HG02610 (cell line): ENCODE measurements at regions not wholly inside any gene's neighbourhood (a gene's known extent, or its start where the extent isn't known, plus 50 kb on each side); places are given as distances from the start of the nearest gene placed in this dataset.
"Not testable (repeated sequence)": the region's sequence is repeated elsewhere in the genome, so short reads cannot be mapped to it uniquely, and the experiment has no call there.

Experiments used
- ATAC-seq: cut with Tn5 transposase; IDR thresholded peaks from one replicate; pipeline ENCODE4 v1.9.1; 2021; ENCODE audit warnings: mild to moderate bottlenecking, moderate library complexity; ENCODE audit not compliant: unreplicated experiment

DNA sequence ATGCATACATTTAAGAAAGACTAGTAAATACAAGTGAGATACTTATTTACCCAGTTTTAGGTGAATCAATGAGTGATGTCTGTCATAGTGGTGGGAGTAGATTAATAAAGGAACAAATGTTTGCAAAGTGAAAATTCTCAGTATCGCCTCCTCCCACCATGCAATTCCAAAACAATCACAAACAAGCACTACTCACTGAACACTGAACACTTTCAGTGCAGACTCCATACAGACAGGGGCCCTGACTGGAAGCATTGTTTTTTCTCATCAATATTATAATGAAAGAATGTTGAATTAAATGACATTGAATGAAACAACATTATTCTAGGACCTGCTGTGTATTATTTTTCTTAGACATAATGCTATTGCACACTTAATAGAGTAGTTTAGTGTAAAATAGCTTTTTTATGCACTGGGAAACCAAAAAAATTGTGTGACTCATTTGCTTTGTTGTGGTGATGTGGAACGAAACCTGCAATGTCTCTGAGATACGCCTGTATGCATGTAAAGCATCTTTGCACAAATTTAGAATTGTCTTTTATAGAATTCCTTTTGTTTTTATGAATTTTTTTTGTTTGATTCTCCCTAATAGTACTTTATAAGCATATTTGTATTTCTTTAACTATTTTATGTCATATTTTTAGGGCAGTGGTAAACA is 317.5 kb downstream of the UTRN start:
- peak; percentile 61 for ATAC-seq

DNA sequence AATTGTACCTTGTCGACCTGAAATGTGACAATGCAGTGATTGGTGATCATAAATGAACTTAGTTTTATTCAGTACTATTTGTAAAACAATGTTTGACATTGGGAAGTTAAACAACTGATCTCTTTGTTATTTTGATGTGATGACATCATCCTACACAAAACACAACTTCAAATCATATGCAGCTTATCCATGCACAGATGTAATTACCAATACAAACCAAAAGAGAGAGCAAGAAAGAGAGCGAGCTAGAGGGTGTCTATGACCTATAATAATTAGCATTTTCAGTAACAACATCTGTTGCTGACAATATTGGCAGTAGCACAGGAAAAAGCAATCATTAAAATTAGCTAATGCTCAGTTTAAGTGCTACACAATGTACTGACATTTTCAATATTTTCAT is 320.9 kb downstream of the UTRN start:
- ATAC-seq, result no peak

DNA sequence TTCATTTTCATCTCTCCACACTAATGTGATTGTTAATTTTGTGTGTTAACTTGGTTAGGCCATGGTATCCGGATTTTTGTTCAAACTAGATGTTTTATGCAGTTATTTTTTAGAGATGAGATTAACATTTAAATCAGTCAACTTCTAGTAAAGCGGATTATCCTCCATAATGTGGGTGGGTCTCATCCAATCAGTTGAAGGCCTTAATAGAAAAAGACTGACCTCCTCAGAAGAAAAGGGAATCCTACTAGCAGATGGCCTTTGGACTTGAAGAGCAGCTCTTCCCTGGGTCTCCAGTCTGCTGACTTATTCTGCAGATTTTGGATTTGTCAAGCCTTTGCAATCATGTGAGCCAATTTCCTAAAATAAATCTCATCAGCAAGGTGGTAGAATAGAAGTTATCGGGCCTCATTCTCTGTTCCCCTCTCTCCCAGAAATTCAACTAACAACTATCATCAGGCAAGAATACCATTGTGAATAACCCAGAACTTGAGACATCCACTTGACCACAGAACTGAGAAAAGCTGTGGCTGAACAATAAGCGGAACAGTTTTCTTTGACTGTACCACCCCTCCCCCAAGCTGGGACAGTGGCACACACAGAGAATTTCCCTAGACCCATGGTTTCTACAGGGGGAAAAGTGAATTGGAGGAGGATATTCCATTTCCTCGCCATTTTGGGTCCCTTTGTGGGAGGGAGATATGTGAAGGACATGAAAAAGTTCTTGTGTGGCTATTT is 323.0 kb downstream of the UTRN start:
- ATAC-seq, result no peak

DNA sequence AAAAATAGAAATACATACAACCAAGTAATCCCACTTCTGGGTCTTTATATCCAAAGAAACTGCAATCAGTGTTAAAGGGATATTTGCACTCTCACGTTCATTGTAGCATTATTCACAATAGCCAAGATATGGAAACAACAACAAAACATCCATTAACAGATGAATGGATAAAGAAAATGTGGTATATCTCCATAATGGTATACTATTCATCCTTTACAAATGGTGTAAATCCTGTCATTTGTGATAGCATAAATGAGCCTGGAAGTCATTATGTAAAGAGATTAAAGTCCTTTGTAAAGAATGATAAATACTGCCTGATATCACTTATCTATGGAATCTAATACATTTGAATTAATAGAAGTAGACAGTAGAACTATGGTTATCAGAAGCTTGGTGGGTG is 327.7 kb downstream of the UTRN start:
- no peak for ATAC-seq

DNA sequence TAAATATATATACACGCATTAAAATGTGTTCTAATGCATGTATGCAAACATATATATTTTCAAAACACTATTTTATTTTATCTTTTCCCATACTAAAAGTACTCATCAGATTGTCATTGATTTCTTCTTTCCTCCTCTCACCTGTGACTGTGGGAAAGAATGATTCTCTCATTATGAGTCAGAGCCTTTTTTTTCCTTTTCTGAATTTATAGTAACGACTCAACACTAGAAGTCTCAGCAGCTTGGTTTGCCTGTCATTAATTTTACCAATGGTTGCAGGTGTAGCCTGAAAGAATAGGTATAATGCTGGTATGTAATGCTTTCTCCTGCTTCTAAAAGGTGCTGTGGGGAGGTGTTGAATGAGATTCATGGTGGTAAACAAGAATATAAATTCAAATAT is 328.7 kb downstream of the UTRN start:
- peak; percentile 73 for ATAC-seq

DNA sequence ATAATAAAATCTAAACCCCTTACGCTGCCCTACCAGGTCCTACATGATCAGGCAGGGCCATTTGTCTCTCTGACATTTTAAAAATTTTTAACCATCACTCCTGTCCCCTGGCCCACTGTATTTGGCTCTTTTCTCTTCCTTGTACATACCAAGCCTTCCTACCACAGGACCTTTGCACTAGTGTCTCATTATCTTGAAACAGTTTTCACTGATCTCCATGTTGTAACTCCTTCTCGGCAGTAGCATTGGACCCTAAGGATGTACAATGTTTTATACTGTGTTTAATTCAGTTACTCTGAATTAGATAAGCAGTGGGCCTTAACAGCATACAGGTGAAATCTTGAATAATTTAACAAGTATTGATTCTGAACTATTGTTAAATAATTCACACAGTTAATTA is 330.7 kb downstream of the UTRN start:
- ATAC-seq, result no peak

DNA sequence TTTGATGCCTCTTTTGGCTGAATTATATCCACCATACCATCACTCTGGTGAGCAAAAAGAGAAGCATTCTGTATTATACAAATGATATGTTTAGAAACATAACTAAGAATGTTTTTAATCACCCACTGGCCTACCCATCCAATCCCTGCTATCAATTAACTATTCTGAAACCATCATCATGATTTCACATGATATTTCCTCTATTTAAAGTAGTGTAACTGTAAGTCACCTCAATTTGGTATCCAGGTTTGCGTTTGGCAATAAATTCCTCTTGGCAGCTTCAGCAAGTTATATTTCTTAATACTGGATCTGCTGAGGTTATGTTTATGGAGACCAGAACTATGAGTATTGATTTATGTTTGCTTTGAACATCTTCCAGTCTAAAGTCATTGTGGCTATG is 332.1 kb downstream of the UTRN start:
- no peak for ATAC-seq

DNA sequence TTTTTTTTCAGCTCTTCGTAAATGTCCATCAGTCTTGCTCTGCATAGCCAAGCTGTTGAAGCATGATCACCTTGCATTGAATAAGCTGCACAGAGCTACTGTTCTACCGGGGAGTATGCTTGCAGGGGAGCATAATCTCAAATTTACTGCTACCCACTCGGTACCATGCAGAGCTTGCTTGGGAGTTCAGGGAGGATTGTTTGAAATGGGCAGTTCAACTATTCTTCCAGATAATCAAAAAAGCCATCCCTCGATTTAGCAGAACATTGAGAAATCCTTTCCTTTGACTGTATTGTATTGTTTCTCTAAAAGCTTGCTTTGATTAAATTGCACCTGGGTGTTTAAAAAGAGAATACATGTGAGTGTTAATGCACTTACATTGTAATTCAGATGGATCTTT is 332.6 kb downstream of the UTRN start:
- no peak for ATAC-seq

DNA sequence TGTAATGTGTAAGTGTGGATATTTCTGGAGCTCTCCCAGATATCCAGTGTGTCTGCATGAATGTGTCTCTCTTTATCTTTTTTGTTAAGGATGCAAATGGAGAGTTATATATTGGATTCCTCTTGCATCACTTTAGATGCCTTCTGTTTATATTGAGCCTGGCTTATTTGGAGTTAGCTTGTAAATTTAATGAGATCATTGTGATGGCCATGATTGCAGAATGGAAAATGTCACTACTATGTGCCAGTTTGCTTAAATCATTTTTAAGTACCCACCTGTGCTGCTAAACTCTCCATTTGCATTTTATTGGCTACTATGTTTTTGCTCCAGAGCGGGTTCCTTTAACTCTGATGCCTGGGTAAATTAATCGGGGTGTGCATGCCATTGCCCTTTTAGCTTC is 334.8 kb downstream of the UTRN start:
- ATAC-seq, result no peak

DNA sequence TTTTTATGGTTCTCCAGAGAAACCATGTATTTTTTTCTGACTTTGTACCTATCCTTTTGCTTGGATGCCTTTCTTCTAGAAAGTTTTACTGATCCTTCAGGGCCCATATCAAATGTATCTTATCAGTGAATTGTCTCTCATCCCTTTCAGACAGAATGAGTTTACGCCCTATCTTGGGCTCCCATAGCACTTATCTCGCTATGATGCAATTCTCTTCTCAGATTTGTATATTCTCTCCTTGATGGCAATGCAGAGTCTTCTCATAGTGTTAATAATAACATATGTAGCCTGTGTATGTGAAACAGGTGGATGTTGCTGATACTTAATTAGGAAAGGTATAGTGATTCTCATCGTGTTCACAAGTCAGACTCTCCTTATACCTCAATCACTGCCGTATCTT is 336.2 kb downstream of the UTRN start:
- ATAC-seq, result no peak

DNA sequence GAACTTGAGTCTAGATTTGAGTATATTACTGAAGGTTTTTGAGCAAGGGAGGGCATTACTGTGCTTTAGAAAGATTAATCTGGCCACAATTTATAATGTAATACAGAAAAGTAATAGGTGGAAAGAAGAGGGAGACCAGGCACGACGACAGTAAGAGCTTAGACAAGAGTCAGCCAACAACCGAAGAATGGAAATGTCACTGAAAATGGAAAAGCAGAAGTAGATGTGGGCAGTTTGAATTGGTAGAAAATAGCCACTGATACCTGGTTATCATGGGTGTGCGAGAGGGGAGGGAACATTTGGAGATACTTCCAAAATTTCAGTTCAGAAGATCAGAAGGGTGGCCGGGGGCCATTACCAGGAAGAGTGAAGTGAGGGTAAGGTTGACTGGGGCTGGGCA is 339.1 kb downstream of the UTRN start:
- ATAC-seq, result no peak

DNA sequence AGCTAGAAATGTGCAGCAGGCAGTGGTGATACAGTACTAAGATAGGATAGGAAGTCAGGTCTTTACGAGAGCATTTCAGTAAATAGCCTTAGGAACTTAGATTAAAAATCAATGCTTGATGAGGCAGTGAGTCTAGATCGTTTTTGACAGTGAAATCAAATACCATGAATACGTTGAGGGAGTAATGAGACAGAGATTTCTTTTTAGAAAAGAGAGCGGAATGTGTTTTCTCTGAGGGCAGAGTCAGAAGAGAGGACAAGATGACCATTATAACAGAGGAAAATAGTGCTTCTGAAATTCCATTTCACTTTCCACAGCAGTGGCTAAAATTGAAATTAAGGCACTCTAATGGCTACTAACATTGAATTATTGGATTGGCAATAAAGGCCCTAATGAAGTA is 339.6 kb downstream of the UTRN start:
- ATAC-seq, result no peak

DNA sequence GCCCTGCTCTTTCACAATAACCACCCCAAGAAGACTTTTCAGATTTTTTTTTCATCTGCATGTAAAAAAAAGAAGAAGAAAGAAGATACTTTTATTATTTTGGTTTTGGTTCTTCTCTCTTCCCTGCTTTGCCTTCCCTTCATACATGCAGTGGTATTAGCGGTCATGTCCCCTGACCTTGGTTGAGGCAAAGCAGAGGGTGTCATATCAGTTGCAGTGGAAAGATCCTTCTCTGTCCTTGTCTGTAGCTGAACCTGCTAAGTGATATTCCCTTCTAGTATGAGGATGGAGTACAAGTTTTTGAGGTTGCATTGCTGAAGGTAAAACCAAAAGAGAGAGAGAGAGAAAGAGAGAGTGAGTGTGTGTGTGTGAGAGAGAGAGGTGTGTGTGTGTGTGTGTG is 345.7 kb downstream of the UTRN start:
- ATAC-seq, result no peak

DNA sequence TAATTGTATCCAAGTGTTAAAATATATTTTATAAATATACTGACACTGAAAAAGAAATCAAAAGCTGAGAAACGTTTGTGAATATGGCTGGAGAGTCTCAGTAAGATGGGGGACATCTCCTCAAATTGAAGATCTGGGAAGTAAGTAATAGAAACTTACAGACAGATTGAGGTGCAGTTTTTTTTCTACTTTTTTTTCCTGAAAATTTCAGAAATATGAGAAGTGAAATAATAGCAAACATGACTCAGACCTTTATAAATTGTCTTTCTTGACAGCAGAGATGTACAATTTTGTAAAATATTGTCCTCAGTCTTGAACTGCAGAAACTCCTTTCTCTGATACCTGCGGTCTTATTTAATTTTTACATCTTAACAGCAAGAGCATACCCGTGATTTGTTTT is 347.1 kb downstream of the UTRN start:
- ATAC-seq, result no peak

DNA sequence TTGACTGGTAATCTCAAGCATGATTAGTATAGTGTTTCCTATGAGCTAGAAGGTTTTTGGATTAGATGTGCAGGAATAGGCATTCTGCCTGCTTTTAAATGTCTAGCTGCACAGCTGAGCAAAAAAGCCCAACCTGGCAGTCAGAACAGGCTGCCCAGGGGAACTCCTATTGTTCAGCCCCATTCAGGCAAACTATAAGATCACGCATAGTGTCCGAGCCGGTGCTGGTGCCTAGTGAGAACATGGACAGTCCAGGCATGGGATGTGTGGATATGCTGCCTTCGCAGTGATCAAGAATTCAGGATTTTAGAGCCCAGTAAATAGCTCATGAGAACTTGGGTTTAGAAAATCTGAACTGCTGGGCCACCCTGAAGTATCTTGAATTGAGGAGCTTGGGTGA is 348.8 kb downstream of the UTRN start:
- no peak for ATAC-seq

DNA sequence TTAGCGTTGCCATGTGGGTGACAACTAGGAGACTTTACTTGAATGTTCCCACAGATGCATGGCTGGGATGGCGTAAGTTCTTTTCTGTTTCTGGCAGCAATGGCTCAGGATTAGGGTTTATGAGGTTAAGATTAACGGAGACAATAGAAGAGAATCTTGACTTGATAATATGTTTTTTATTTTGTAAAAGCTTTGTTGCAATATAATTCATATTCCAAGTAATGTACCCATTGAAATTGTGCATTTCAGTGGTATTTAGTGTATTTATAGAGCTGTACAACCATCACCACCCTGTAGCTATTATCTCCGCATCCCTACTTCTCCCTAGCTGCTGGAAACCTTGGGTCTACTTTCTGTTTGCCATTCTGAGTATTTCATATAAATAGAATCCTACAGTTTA is 349.2 kb downstream of the UTRN start:
- no peak for ATAC-seq

DNA sequence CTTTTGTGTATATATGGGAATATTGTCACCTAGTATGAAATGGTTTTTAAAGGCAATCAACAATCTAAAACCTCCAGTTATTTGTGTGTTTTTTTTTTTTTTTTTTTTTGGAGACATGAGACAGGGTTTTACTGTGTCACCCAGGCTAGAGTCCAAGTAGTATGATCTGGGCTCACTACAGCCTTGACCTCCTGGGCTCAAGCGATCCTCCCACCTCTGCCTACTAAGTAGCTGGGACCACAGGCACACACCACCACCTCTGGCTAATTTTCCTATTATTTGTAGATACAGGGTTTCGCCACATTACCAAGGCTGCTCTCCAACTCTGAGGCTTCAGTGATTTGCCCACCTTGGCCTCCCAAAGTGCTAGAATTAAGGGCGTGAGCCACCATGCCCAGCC is 349.9 kb downstream of the UTRN start:
- no peak for ATAC-seq

DNA sequence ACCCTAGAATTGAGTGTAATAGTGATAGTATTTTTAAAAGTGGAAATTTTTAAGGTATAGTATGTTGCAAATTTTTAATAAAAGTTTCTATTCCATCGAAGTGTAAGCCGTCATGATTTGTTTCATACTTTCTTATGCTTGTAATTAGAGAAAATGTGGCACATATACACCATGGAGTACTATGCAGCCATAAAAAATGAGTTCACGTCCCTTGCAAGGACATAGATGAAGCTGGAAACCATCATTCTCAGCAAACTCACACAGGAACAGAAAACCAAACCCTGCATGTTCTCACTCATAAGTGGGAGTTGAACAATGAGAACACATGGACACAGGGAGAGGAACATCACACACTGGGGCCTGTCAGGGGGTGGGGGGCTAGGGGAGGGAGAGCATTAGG is 350.9 kb downstream of the UTRN start:
- ATAC-seq, result not testable (repeated sequence)

DNA sequence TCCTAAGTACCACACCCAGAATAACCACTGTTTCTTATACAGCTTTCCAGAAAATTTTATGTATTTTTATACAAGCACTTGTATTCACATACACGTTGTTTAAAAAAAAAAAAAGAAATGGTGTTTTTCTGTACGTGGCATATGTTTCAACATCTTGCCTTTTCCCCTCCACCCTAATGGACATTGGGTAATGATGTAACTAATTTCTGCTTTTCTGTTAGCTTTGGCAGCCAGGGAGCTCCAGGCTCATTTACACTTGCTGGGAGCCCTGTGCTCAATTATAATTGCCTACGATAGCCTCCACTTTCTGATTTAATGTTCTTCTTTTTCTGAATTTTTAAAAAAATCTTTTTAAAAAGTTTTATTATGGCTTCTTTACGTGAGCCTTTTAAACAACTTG is 352.4 kb downstream of the UTRN start:
- ATAC-seq, result no peak

DNA sequence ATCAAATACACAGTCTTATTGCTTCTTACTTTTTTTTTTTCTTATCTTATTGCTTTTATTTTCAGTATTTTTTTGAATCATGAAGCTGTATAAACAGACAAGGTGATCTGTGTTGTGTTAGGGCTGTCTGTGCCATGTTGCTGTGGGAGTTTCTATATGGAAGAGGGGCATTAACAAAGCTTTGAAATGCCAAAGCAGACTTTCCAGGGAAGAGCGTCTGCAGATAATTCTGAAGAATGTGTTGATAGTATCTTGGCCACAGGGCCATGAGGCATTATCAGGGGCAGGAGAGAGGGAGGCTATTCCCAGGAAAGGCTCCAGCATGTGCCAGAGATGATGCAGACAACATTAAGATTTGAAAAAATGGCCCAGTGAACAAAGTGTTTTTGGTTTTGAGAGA is 354.5 kb downstream of the UTRN start:
- no peak for ATAC-seq

DNA sequence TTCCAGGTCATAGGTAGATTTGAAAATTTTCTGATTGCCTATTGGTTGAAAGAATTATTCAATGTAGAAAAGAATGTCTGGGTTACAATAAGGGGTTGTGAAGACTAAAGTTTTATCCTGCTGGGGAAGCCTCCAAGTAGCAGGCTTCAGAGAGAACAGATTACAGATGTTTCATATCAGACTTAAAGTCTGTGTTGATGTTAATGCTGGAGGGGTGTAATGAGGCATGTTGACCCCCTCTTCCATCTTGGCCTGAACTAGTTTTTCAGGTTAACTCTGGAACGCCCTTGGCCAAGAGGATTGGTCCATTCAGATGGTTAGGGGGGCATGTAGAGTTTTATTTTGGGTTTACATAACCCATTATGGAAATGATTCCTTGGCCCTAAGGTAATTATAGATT is 356.2 kb downstream of the UTRN start:
- no peak for ATAC-seq

DNA sequence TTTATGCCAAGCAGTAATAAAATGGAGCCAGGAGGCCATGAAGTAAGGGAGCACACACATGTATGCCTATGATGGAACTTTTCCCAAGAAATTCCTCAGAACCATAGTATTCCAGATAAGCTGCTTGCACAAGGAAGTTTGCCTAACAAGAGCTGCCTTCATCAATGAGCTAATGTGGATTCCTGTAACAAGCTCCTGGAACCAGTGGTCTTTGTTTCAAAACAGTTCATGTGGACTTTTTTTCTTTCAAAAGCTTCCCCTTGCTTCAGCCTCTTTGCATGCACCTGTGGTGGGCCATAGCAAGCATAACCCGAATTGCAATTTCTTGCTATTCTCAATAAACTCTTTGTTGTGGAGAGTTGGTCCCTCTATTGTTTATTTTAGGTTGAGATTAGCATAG is 359.6 kb downstream of the UTRN start:
- ATAC-seq, result no peak
